HG03025 (cell line): ENCODE measurements at regions not wholly inside any gene's neighbourhood (a gene's known extent, or its start where the extent isn't known, plus 50 kb on each side); places are given as distances from the start of the nearest gene placed in this dataset.

ENCODE experiments used
- ATAC-seq: cut with Tn5 transposase; IDR thresholded peaks from one replicate; pipeline ENCODE4 v1.9.1; 2021; ENCODE audit warnings: mild to moderate bottlenecking, moderate library complexity; ENCODE audit not compliant: unreplicated experiment, low FRiP score

DNA sequence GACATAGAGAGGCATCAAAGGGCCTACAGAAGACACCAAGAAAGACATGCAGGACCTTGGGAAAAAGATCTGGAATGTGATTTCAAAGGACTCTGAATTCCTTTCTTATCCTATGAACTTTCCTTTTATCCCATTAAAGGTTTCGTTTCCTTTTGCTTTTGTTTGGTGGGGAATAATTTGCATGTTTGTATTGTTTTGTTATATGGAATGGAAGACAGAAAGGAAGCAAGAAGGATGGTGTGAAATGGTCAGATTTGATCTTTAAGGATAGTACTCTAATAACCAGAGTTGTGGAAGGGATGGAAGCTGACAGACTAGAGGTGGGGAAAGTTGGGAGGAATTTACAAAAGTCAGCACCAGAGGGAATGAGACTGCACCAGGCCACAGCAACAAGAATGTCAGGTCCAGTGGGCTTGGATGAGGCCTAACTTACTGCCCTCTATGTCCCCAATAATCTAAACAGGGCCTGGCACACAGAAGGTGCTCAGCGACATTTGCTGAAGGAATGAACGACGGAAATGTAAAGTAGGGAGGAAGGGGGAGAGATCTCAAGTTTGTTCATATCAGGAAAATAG, 173.7 kb downstream of the FOXA2 start:
- ATAC-seq: no peak

DNA sequence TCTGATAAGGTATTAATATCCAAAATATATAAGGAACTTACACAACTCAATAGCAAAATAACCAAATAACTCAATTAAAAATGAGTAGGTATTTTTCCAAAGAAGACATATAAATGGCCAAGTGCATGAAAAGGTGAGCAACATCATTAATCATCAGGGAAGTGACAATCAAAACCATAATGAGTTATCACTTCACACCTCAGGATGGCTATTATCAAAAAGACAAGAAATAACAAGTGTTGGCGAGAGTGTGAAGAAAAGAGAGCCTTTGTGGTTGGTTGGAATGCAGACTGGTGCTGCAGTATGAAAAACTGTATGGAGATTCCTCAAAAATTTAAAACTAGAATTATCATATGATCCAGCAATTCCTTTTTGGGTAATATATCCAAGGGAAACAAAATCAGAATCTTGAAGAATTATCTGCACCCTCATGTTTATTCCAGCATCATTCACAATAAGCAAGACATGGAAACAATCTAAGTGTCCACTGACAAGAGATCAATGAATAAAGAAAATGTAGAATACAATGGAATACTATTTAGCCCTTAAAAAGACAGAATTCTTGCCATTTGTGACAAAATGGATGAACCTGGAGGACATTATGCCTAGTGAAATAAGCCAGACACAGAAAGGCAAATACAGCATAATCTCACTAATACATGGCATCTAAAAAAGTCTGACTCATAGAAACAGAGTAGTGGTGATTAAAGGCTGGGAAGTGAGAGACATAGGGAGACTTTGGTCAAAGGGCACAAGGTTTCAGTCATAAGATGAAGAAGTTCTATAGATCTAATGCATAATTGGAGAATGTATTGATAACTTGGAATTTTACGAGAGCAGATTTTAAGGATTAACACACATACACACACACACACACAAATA, 175.6 kb downstream of the FOXA2 start:
- ATAC-seq: no peak

DNA sequence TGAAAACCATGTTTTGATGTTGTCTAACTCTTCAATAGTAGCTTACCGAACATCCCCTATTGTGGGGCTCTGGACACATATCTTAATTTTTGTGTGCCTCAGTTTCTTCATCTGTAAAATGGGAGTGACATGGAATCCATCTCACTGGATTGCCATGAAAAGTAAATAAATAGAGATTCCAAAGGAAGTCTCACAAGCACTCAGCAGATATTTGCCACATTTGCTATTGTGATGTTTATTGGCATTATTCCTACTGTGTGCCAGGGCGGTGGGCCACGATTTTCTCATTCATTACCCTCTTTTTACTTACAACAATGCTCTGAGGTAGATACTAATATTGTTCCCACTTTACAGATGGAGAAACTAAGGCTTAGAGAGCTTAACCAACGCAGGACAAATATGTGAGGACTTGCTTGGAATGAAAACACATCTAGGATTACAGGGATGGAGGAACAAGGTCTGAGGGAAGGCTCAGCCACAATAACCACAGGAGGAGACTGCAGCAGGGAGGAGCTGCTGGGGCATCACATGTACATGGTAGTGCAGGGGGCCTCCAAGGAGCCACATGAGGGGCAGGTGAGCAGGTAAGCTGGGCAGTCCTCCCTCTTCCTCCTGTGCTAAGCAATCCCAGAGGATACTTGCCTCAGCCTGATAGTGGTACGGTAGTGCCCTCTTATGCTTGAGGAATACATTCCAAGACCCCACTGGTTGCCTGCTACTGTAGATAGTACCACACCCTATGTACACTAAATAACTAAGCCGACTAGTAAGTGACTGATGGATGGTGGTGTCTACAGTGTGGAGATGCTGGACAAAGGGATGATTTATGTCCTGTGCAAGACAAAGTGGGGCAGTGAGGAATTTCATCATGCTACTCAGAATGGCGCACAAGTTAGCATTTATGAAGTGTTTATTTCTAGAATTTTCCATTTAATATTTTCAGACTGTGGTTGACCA, 176.9 kb downstream of the FOXA2 start:
- ATAC-seq: no peak

DNA sequence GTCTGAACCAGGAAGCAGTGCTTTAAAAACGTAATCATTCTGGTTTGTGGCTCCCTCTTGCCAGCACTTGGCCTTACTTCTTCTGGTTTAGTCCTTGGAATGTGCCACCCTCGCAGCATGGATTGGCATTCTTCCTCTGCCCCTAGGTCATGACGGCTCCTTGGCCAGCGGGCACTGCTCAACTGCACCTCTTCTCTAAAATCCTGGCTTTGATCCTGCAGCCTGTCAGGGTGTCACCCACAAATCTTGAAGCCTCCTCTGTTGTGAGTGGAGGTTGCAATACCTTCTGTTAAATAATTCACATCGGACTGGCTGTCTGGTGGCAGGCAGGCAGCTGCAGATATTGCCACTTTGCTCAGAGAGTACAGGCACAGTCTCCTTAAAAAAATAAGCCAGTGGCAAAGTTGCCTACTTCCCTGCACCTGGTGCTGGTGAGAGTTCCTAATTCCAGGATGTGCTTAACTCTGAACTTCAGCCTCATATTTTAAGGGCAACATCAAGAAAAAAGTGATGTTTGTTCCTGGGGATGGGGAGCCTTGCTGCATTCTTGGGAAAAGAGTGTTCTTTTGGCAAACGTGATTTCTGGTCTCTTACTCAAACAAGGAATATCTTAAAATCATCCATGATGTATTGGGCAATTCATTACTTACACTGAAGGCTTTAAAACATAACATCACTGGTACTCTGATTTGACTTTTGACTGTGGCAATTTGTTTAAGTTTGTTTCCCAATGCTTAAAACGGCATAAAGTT, 179.8 kb downstream of the FOXA2 start:
- ATAC-seq: no peak

DNA sequence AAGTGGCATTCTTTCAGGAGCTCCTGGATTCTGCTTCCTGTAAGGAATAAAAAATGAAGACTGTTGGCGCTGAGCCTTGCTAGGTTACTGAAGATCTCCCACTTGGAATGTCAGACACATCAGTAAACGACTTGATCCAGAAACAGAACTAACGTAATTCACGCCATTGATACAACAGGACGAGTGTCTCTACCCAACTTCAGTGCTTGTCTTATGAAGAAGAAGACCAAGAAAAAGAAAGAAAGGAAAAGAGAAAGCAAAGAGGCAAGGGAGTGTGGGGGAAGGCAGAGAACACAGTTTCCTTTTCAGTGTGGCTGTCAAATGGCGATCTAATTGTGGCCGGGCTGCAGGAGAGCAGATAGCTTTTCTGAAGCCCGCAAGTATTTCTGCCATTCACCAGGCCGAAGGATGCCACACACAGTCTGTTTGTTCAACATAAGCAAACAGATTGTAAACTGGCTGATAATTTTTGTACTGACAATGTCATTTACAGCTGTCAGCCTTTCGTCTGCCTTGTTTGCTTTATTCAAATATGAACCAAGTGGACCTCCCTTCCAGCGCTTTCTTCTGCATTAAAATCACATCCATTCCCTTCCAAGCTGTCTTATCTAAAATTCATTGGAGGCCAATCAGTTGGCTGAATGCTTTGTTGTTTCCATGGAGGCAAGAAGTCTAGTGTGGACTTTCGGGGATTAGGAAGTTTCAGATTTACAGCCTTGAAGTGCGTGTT, 180.6 kb downstream of the FOXA2 start:
- no peak for ATAC-seq

DNA sequence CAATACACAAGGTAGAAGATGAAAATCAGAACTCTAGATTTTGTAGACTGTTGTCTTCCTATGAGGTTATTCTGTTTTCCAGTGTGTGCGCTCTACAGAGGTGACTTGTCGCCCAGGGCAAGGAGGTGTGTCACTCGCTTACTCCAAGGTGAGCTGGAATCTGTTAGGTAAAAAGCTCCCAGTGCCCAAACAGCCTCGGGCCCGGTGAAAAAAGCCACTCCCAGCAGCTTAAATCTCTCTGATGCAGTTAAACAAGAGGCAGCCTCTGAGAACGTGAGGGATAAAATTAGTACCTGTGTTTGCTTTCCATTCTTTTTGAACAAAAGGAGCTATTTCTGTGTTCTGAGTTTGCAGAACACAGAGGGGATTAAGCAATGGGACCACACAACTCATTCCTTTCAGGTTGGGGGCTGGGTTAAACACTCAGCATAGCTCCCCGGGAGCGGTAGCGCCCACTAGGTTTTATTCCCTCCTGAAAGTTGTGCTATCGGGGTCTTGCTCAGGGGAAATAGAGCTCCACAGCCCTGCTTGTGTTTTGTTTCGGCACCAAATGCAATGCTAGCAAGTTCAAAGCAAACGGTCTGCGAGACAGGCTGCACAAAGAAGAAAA, 181.2 kb downstream of the FOXA2 start:
- ATAC-seq: no peak

DNA sequence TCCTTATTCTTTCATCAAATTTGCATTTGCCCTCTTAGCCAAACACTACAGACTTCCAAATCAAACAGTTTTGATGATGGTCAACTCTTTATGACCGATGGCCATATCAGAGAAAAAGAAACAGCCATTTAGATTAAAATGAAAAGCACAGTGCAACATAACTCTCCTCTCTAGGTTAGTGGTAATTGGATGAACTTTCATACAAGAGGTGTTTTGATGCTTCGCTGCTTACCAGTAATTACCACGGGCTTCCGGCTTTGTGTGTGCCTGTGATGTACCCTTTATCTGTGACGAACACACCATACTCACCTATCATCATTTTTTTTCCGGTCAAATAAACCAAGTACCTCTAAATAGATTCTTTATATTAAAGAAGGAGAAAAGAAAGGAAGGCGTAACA, 181.8 kb downstream of the FOXA2 start:
- no peak for ATAC-seq

DNA sequence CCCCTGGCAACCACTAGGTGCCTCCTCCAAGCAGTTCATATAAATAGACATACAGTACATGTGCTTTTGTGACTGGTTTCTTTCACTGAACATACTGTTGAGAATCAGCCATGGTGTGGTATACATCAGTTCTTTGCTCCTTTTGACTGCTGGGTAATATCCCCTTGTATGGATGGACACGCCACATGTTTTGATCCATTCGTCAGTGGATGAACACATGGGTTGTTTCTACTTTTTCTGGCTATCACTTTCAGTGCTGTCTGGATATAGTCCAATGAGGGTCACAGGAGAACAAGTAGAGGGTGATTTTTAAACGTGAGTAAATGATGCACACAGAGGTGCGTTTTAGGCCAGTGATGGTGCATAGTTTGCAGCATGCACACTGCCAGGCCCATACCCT, 183.9 kb downstream of the FOXA2 start:
- ATAC-seq: no peak

DNA sequence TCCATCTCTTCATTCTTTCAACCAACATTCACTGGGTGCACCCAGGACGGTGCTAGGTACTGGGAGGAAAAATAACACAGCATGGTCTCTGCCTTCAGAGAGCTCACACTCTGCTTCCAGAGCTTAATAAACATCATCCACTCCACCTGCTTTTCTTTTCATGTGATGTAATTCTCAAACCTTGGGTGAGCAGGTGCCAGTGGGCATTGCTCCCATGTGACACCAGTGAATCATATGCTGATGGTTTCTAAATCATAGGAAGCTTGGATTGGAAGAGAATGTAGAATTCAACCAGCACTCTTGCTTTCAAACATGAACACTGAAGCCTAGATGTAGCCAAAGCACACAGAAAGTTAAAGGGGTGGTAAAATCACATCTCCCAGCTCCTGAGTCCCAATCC, 189.8 kb downstream of the FOXA2 start:
- no peak for ATAC-seq

DNA sequence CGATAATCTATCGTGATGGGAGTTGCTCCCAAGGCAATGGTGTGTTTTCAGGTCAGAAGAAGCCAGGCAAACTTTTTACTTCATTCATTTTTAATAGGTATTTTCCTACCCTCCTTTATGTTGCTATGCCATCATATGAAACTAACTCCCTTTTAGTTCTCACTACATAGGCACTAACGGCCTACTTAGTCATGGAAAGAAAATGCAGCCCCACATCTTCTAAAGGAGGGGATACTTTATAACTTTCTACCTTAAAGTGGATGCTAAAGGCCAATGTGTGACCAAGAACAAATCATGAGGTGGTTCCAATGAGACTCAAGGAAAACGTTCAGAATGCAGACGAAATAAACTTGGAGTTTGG, 193.8 kb downstream of the FOXA2 start:
- ATAC-seq: no peak

DNA sequence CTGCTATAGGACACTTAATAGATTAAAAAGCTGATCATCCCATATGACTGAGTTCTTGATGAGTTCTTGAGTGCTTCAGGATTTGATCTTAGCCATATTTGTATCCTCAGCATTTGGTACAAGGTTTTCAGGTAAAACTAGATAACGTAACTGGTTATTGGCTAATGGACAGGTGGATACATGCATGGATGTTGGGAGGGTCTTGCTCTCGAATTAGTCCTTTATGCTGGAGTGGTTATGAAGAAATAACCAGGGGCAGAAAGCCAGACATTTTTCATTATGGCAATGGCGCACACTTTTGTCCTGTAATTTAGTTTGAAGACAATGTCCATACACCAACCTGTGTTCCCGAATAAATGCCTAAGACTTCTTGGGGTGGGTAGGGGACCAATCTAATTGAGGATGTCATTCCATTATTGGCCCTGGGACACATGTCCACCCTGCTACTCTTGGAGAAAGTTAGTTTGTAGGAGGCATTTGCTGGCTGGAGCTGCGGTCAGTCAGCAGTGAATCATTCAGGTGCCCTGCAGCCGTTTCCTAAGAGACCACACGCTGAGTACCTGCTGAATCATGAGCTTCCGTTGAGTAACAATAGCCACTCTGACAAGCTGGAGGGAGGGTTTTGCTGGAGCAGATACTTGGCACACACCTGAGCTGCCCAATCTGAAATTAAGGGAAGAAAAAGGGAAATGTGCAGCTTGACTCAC, 194.4 kb downstream of the FOXA2 start:
- ATAC-seq: no peak

DNA sequence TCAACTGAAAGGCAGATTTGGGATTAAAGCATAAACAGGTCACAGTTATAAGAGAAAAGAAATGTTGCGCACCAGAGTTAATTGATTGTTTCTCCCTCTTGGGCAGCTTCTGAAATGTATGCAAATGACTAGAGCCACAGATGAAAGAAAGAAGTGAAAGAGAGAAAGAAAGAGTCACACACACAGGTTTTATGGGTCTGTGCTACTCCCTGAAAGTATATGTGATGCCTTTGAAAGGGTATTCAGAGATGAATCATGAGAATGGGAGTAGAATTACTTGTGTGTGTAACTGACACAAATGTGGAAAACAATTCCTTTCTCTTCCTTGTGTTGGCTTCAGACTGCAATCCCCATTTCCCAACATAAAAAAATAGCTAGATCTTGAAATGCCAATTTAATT, 196.9 kb downstream of the FOXA2 start:
- ATAC-seq: no peak

DNA sequence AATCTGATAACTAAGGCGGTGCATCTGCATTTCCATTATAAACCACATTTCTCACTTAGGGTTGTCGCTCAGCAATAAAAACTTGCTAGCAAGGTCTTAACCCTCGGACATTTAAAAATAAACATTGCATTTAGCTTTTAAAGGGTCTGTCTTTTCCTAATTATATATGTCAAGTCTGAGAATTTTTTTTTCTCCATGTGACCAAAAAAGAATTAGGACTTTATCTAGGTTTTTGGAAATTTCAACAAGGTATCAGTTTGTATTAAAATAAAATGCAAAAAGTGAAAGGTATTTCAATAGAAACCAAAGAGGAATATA, 198.1 kb downstream of the FOXA2 start:
- ATAC-seq: no peak

DNA sequence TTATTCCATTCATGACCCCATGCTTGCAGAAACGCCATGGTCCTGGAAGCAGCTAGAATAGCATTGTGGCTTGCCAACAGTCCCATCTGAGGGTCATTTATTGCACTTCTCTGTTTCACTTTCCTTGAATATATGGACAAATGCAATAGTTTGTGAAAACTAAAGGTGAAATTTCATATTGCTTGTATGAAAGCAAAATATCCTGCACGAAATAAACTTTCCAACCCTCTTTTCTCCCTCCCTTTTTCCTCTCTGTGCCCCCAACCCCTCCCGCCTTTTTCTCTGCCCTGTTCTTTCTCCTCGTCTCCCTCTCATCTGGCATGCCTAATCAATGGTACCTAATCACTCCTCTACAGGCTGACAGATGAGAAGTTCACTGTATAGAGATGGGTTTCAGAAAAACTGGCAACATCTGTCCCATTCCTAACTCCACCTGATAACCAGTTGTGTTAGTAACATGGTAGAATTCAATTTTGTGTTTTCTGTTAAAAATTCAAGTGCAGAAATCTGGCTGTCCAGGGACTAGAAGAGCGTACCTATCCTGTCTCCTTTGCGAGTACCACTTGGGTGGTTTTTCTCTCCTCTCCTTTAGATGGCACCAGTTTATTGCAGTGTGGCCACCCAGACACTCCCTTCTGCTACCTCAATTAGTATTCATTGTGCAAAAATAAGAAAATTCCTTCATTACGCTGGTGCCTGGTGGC, 198.6 kb downstream of the FOXA2 start:
- no peak for ATAC-seq

DNA sequence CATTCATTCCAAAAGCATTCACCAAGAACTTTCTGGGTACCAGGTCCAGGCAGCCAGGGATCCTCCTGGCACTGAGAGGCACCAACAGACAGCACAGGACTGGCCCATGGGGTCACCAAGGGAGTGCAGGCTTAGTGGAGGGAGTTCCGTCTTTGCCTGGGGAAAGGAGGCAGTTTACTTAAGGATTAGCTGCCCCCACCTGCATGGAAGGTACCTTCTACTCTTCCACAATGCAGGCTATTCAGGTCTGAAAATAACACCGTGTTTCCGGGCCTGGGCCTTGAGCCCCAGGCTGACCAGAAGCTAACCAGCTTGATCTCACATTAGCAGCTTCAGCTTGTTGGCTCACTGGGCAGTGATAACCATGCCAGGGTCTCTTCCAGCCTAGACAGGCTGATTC, 199.4 kb downstream of the FOXA2 start:
- ATAC-seq: no peak

DNA sequence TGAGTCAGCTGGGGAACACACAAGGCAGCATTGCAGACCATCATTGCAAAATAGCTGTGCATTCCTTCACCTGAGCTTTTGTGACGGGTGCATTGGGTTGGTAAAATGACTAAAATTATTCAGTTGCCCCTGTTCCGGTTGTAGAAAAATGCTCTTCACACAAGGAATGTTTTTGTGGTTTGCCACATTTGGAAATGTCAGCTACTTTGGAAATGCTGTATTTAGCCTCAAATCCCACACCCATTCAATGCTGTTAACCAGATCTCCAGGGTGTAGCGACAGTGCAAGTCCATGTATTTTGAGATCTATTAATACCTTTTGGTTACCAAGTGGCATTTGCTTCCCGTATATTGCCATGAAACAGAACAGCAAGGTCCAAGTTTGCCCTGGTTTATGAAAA, 201.2 kb downstream of the FOXA2 start:
- ATAC-seq: no peak

DNA sequence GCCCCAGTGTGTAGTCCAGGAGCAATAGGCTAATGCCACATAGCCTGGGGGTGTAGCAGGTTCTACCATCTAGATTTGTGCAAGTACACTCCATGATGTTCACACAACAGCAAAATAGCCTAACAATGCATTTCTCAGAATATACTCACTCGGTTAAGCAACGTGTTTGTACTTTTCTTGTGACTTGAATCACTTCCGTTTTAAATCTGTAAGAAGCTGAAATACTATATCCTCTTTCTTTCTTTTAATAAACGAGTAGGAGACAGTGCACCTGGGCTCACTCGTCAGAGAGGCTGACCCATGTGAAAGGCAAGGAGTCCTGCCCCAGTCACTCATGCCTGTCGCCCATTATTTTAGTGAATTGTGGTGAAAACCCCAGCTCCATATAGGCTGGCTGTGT, 201.6 kb downstream of the FOXA2 start:
- no peak for ATAC-seq

DNA sequence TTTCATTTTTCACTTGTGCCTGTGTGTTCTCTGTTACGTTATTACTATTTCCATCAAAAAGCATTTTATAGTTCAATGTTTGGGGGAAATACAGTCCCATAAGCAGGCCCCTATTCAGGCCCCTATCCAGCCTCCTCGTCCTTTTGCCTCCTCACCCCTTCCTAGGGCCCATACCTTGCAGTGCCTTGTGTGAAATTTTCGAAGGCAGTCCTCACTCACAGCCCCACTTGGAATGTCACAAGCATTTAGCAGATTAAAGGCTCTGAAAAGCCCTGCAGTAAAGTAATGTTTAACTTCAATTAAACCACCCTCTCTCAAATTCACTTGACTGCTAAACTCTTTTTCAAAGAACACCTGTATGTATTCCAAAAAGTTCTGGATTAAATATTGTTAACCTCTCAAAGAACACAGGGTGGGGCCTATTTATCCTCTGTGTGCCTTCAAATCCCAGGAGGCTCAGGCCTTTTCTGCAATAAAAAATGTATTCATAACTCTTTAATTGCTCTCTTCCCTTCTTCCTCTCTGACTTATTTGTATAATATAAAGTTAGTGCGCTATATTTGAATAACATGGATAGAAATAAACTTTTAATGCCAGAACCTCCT, 202.5 kb downstream of the FOXA2 start:
- ATAC-seq: no peak
